ENCODE measurements at regions not wholly inside any gene's neighbourhood (a gene's known extent, or its start where the extent isn't known, plus 50 kb on each side); places are given as distances from the start of the nearest gene placed in this dataset.

GRCh38 chr5:31054453-31054852 is 139.0 kb upstream of the CDH6 start (continued):
- TF ChIP-seq, protein P1, sequence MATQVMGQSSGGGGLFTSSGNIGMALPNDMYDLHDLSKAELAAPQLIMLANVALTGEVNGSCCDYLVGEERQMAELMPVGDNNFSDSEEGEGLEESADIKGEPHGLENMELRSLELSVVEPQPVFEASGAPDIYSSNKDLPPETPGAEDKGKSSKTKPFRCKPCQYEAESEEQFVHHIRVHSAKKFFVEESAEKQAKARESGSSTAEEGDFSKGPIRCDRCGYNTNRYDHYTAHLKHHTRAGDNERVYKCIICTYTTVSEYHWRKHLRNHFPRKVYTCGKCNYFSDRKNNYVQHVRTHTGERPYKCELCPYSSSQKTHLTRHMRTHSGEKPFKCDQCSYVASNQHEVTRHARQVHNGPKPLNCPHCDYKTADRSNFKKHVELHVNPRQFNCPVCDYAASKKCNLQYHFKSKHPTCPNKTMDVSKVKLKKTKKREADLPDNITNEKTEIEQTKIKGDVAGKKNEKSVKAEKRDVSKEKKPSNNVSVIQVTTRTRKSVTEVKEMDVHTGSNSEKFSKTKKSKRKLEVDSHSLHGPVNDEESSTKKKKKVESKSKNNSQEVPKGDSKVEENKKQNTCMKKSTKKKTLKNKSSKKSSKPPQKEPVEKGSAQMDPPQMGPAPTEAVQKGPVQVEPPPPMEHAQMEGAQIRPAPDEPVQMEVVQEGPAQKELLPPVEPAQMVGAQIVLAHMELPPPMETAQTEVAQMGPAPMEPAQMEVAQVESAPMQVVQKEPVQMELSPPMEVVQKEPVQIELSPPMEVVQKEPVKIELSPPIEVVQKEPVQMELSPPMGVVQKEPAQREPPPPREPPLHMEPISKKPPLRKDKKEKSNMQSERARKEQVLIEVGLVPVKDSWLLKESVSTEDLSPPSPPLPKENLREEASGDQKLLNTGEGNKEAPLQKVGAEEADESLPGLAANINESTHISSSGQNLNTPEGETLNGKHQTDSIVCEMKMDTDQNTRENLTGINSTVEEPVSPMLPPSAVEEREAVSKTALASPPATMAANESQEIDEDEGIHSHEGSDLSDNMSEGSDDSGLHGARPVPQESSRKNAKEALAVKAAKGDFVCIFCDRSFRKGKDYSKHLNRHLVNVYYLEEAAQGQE (IDR thresholded peaks at IDR 0.05; ENCODE audit: low read depth, low read length), result no peak
- TF ChIP-seq, protein P2, sequence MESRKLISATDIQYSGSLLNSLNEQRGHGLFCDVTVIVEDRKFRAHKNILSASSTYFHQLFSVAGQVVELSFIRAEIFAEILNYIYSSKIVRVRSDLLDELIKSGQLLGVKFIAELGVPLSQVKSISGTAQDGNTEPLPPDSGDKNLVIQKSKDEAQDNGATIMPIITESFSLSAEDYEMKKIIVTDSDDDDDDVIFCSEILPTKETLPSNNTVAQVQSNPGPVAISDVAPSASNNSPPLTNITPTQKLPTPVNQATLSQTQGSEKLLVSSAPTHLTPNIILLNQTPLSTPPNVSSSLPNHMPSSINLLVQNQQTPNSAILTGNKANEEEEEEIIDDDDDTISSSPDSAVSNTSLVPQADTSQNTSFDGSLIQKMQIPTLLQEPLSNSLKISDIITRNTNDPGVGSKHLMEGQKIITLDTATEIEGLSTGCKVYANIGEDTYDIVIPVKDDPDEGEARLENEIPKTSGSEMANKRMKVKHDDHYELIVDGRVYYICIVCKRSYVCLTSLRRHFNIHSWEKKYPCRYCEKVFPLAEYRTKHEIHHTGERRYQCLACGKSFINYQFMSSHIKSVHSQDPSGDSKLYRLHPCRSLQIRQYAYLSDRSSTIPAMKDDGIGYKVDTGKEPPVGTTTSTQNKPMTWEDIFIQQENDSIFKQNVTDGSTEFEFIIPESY (IDR thresholded peaks at IDR 0.05; ENCODE audit: borderline replicate concordance, low read depth), result no peak
- no peak for TF ChIP-seq CTCF (IDR thresholded peaks at IDR 0.05)
- no peak for TF ChIP-seq MEF2A (IDR thresholded peaks at IDR 0.05; ENCODE audit: borderline replicate concordance, low read depth)
- no peak for TF ChIP-seq NFIC (IDR thresholded peaks at IDR 0.05; ENCODE audit: borderline replicate concordance)
- TF ChIP-seq SMC3 (IDR thresholded peaks at IDR 0.05; ENCODE audit: low read depth, low read length), result no peak

- no peak overlapping the region for H3K4me3 ChIP-seq (ENCODE audit: low read depth in 2 of 2, low read length in 1 of 2)
- WGBS (ENCODE audit: low lambda C conversion rate), result 13% methylated on average over 7 of the region's 7 CpGs
- TF ChIP-seq TAF1 (IDR thresholded peaks at IDR 0.05; ENCODE audit: borderline replicate concordance, low read depth, low read length) (no peak), YY1 (IDR thresholded peaks at IDR 0.05; ENCODE audit: low read depth) (no peak), ELF1 (IDR thresholded peaks at IDR 0.05) (no peak), USF2 (IDR thresholded peaks at IDR 0.05; ENCODE audit: borderline replicate concordance, low read depth, low read length) (no peak), JUND (IDR thresholded peaks at IDR 0.05) (no peak), FOSL2 (IDR thresholded peaks at IDR 0.05; ENCODE audit: borderline replicate concordance, low read depth) (no peak), EZH2phosphoT487 (IDR thresholded peaks at IDR 0.05; ENCODE audit: borderline replicate concordance, low read depth) (no peak), FOXM1 (IDR thresholded peaks at IDR 0.05; ENCODE audit: low read depth) (no peak), RXRA (IDR thresholded peaks at IDR 0.05; ENCODE audit: borderline replicate concordance, low read depth) (no peak), NRF1 (IDR thresholded peaks at IDR 0.05; ENCODE audit: low read depth, low read length) (no peak), CHD2 (IDR thresholded peaks at IDR 0.05; ENCODE audit: low read length, partially characterized antibody) (no peak)
- TF ChIP-seq, protein P1 (IDR thresholded peaks at IDR 0.05; ENCODE audit: low read depth, low read length), result no peak
- TF ChIP-seq, protein P3, sequence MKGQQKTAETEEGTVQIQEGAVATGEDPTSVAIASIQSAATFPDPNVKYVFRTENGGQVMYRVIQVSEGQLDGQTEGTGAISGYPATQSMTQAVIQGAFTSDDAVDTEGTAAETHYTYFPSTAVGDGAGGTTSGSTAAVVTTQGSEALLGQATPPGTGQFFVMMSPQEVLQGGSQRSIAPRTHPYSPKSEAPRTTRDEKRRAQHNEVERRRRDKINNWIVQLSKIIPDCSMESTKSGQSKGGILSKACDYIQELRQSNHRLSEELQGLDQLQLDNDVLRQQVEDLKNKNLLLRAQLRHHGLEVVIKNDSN (IDR thresholded peaks at IDR 0.05; ENCODE audit: borderline replicate concordance, low read depth), result no peak
These were observed 140.4 kb upstream of the CDH6 start for GRCh38 chr5:31052937-31053658.

More at GRCh38 chr5:31052937-31053658, 140.4 kb upstream of the CDH6 start:
- no peak overlapping the region for H3K4me2 ChIP-seq
- H4K20me1 ChIP-seq (ENCODE audit: insufficient read depth), result no peaks in the 10 kb centered on the region
- ChIA-PET POLR2A (no interaction called here), CTCF (no interaction called here)
- H2AFZ ChIP-seq (ENCODE audit: low read depth), result no peak overlapping the region
- no peaks in the 10 kb centered on the region for H3K36me3 ChIP-seq (replicated peaks in 1 of 2; ENCODE audit: control insufficient read depth in 1 of 2, insufficient read depth in 2 of 2, low read length in 1 of 2)
- H3K4me1 ChIP-seq (ENCODE audit: control insufficient read depth in 1 of 2, insufficient read depth in 2 of 2, low read depth in 1 of 2, low read length in 1 of 2), result no peaks in the 10 kb centered on the region; a peak in 1 of 4 replicates
- H3F3A ChIP-seq (replicated peaks; ENCODE audit: insufficient read depth), result no peaks in the 10 kb centered on the region
- no peaks in the 10 kb centered on the region for H3K79me2 ChIP-seq (ENCODE audit: insufficient read depth)
- H3K9ac ChIP-seq, result no peak overlapping the region
- no peaks in the 10 kb centered on the region for H3K9me2 ChIP-seq
- DNase-seq, result no peak
- H3K27ac ChIP-seq (ENCODE audit: low read depth in 2 of 2, low read length in 1 of 2), result no peak overlapping the region
- no peaks in the 10 kb centered on the region for H3K9me3 ChIP-seq
- no peaks in the 10 kb centered on the region for H3K27me3 ChIP-seq (ENCODE audit: insufficient read depth)

Measured in SK-N-SH (cell line).